OCI-LY1 (cell line): ENCODE measurements at regions not wholly inside any gene's neighbourhood (a gene's known extent, or its start where the extent isn't known, plus 50 kb on each side); places are given as distances from the start of the nearest gene placed in this dataset.

ENCODE experiments used
- H2AFZ ChIP-seq: fragments of 200-600 bp; sonication (generic), shearing (Covaris generic); 2 replicates; pipeline ENCODE4 v1.6.0; 2014; ENCODE audit warnings: antibody characterized with exemption, mild to moderate bottlenecking, low read length
- H3F3A ChIP-seq: fragments of 200-600 bp; sonication (generic), shearing (Covaris generic); 2 replicates; pipeline ENCODE4 v1.6.0; 2014; ENCODE audit warnings: mild to moderate bottlenecking, antibody characterized with exemption, low read length, moderate library complexity; ENCODE audit not compliant: insufficient read depth
- H3K27ac ChIP-seq: fragments of 200-600 bp; sonication (generic); 2 replicates; pipeline ENCODE4 v1.5.1; 2014; ENCODE audit warnings: low read length, mixed run types, mild to moderate bottlenecking, low read depth; ENCODE audit not compliant: poor library complexity, severe bottlenecking
- H3K27me3 ChIP-seq: fragments of 200-600 bp; sonication (generic); 2 replicates; pipeline ENCODE4 v1.6.0; 2014; ENCODE audit warnings: antibody characterized with exemption, mild to moderate bottlenecking, low read length, moderate library complexity; ENCODE audit not compliant: insufficient read depth
- H3K36me3 ChIP-seq: fragments of 200-600 bp; sonication (generic); 2 replicates; pipeline ENCODE4 v1.6.1; 2014; ENCODE audit warnings: mild to moderate bottlenecking, antibody characterized with exemption, low read length, moderate library complexity, mixed read lengths; ENCODE audit not compliant: insufficient read depth
- H3K4me1 ChIP-seq: fragments of 200-600 bp; sonication (generic); 2 replicates; pipeline ENCODE4 v1.5.1; 2014; ENCODE audit warnings: mild to moderate bottlenecking, low read length, moderate library complexity; ENCODE audit not compliant: insufficient read depth, severe bottlenecking
- H3K4me2 ChIP-seq: fragments of 200-600 bp; sonication (generic), shearing (Covaris generic); 2 replicates; pipeline ENCODE4 v1.6.1; 2014; ENCODE audit warnings: low read length
- H3K4me3 ChIP-seq: fragments of 200-600 bp; sonication (generic); 2 replicates; pipeline ENCODE4 v1.5.1; 2014; ENCODE audit warnings: low read length, low read depth, mild to moderate bottlenecking, mixed read lengths; ENCODE audit not compliant: poor library complexity, severe bottlenecking
- H3K79me2 ChIP-seq: fragments of 200-600 bp; shearing (Covaris generic); 2 replicates; pipeline ENCODE4 v1.6.1; 2016; ENCODE audit warnings: mixed run types, low read length, mixed read lengths; ENCODE audit not compliant: insufficient read depth
- H3K9ac ChIP-seq: fragments of 200-600 bp; sonication (generic), shearing (Covaris generic); 2 replicates; pipeline ENCODE4 v1.6.1; 2014; ENCODE audit warnings: mild to moderate bottlenecking, low read length, mixed read lengths
- H3K9me2 ChIP-seq: fragments of 200-600 bp; sonication (generic), shearing (Covaris generic); 2 replicates; pipeline ENCODE4 v1.6.1; 2014; ENCODE audit warnings: low read depth, mild to moderate bottlenecking, low read length, mixed read lengths
- H3K9me3 ChIP-seq: fragments of 200-600 bp; shearing (Covaris generic); 2 replicates; pipeline ENCODE4 v1.6.1; 2014; ENCODE audit warnings: low read length, mixed read lengths
- H4K20me1 ChIP-seq: fragments of 200-600 bp; sonication (generic), shearing (Covaris generic); 2 replicates; pipeline ENCODE4 v1.6.0; 2016; ENCODE audit warnings: mild to moderate bottlenecking, low read length; ENCODE audit not compliant: insufficient read depth
- CTCF ChIP-seq: fragments of 200-600 bp; sonication (generic), shearing (Covaris generic); IDR thresholded peaks from 2 replicates; pipeline ENCODE4 v1.5.1; 2017; ENCODE audit warnings: mild to moderate bottlenecking, antibody characterized with exemption, low read length, moderate library complexity, mixed read lengths
- EZH2 ChIP-seq: fragments of 200-600 bp; sonication (generic), shearing (Covaris generic); IDR thresholded peaks from 2 replicates; pipeline ENCODE4 v1.8.0; 2017; ENCODE audit warnings: borderline replicate concordance, mixed run types, mild to moderate bottlenecking, antibody characterized with exemption, low read length, moderate library complexity, mixed read lengths

- no peak overlapping the region for H2AFZ ChIP-seq
- no peaks in the 10 kb centered on the region for H3K9me3 ChIP-seq
- no peak overlapping the region for H3K4me3 ChIP-seq
- no peaks in the 10 kb centered on the region for H3K36me3 ChIP-seq
- H3K79me2 ChIP-seq = no peaks in the 10 kb centered on the region
- TF ChIP-seq EZH2 (no peak), CTCF (no peak)
- no peaks in the 10 kb centered on the region for H3K4me1 ChIP-seq
- H3K4me2 ChIP-seq = no peak overlapping the region
- H3K9me2 ChIP-seq = no peaks in the 10 kb centered on the region
- no peaks in the 10 kb centered on the region for H4K20me1 ChIP-seq
- no peak overlapping the region for H3K27ac ChIP-seq
- no peaks in the 10 kb centered on the region for H3F3A ChIP-seq
- no peaks in the 10 kb centered on the region for H3K27me3 ChIP-seq
- no peak overlapping the region for H3K9ac ChIP-seq
Measured at GRCh38 chr1:191589536-191589935, 568.7 kb upstream of the RGS18 start.

- Histone ChIP-seq H3K36me3 (no peaks in the 10 kb centered on the region), H3K27ac (no peak overlapping the region), H3K4me2 (no peak overlapping the region), H3K9me3 (no peaks in the 10 kb centered on the region), H3K9me2 (no peaks in the 10 kb centered on the region), H3K4me1 (no peaks in the 10 kb centered on the region), H2AFZ (no peak overlapping the region), H3F3A (no peaks in the 10 kb centered on the region), H3K79me2 (no peaks in the 10 kb centered on the region), H3K4me3 (no peak overlapping the region), H3K27me3 (no peaks in the 10 kb centered on the region), H4K20me1 (no peaks in the 10 kb centered on the region), H3K9ac (no peak overlapping the region)
- TF ChIP-seq CTCF = no peak
- TF ChIP-seq EZH2 = no peak
Measured at GRCh38 chr1:191590578-191590977, 567.7 kb upstream of the RGS18 start.

- Histone ChIP-seq H3K27me3 (no peaks in the 10 kb centered on the region), H3K9ac (no peak overlapping the region), H3K4me1 (no peaks in the 10 kb centered on the region), H3K4me3 (no peak overlapping the region), H4K20me1 (no peaks in the 10 kb centered on the region), H3K36me3 (no peaks in the 10 kb centered on the region), H3K4me2 (no peak overlapping the region), H3K27ac (no peak overlapping the region), H3K79me2 (no peaks in the 10 kb centered on the region), H2AFZ (no peak overlapping the region), H3K9me2 (no peaks in the 10 kb centered on the region), H3F3A (no peaks in the 10 kb centered on the region), H3K9me3 (no peaks in the 10 kb centered on the region)
- TF ChIP-seq CTCF = no peak
- no peak for TF ChIP-seq EZH2
Measured at GRCh38 chr1:191592039-191592438, 566.2 kb upstream of the RGS18 start.
